ENCODE measurements at regions not wholly inside any gene's neighbourhood (a gene's known extent, or its start where the extent isn't known, plus 50 kb on each side); places are given as distances from the start of the nearest gene placed in this dataset.

- no peak overlapping the region for H3K27ac ChIP-seq
- H3K27me3 ChIP-seq: no peaks in the 10 kb centered on the region
- peaks cover 0 to 6% of the 10 kb centered on the region in 2 donors for H3K9me3 ChIP-seq
- intact Hi-C loops (cut with DNase I; ENCODE audit: low total_unique reads): no loop called here
- TF ChIP-seq POLR2A (IDR thresholded peaks at IDR 0.05): no peak
- TF ChIP-seq CTCF (IDR thresholded peaks at IDR 0.05): no peak
- H3K4me3 ChIP-seq: no peak overlapping the region
- H3K4me1 ChIP-seq: no peaks in the 10 kb centered on the region
- DNase-seq: no peak
- no peaks in the 10 kb centered on the region for H3K36me3 ChIP-seq
Measured at GRCh38 chr15:47561102-47561501, 156.2 kb upstream of the SEMA6D start.

- Histone ChIP-seq H3K27me3 (no peaks in the 10 kb centered on the region), H3K27ac (no peak overlapping the region), H3K36me3 (no peaks in the 10 kb centered on the region), H3K9me3 (peaks cover 0 to under 1% of the 10 kb centered on the region in 2 donors), H3K4me1 (no peaks in the 10 kb centered on the region), H3K4me3 (no peak overlapping the region)
- intact Hi-C loops (cut with DNase I; ENCODE audit: low total_unique reads): no loop called here
- no peak for DNase-seq
- TF ChIP-seq CTCF (IDR thresholded peaks at IDR 0.05): no peak
- TF ChIP-seq POLR2A (IDR thresholded peaks at IDR 0.05): no peak
Measured at GRCh38 chr15:47565949-47566348, 151.4 kb upstream of the SEMA6D start.

GRCh38 chr15:47566610-47567009, 150.7 kb upstream of the SEMA6D start:
- Histone ChIP-seq H3K4me3 (no peak overlapping the region), H3K9me3 (no peaks in the 10 kb centered on the region), H3K27ac (no peak overlapping the region), H3K4me1 (no peaks in the 10 kb centered on the region), H3K27me3 (no peaks in the 10 kb centered on the region), H3K36me3 (no peaks in the 10 kb centered on the region)
- no peak for DNase-seq
- no peak for TF ChIP-seq CTCF (IDR thresholded peaks at IDR 0.05)
- TF ChIP-seq POLR2A (IDR thresholded peaks at IDR 0.05): no peak
- intact Hi-C loops (cut with DNase I; ENCODE audit: low total_unique reads): no loop called here

GRCh38 chr15:47568030-47568429, 149.3 kb upstream of the SEMA6D start:
- no peak overlapping the region for H3K4me3 ChIP-seq
- intact Hi-C loops (cut with DNase I; ENCODE audit: low total_unique reads): no loop called here
- H3K4me1 ChIP-seq: no peaks in the 10 kb centered on the region
- H3K27me3 ChIP-seq: no peaks in the 10 kb centered on the region
- H3K9me3 ChIP-seq: no peaks in the 10 kb centered on the region
- H3K27ac ChIP-seq: no peak overlapping the region
- no peak for DNase-seq
- H3K36me3 ChIP-seq: no peaks in the 10 kb centered on the region
- no peak for TF ChIP-seq CTCF (IDR thresholded peaks at IDR 0.05)

- Histone ChIP-seq H3K36me3 (no peaks in the 10 kb centered on the region), H3K9me3 (no peaks in the 10 kb centered on the region), H3K27me3 (no peaks in the 10 kb centered on the region), H3K4me1 (no peaks in the 10 kb centered on the region), H3K4me3 (no peak overlapping the region), H3K27ac (no peak overlapping the region)
- intact Hi-C loops (cut with DNase I; ENCODE audit: low total_unique reads): no loop called here
- TF ChIP-seq POLR2A (IDR thresholded peaks at IDR 0.05): no peak
- no peak for TF ChIP-seq CTCF (IDR thresholded peaks at IDR 0.05)
- no peak for DNase-seq
Measured at GRCh38 chr15:47570044-47570443, 147.3 kb upstream of the SEMA6D start.

Data from uterus (tissue), 3 donors.